Panc1 (cell line): ENCODE measurements at regions not wholly inside any gene's neighbourhood (a gene's known extent, or its start where the extent isn't known, plus 50 kb on each side); places are given as distances from the start of the nearest gene placed in this dataset.

ENCODE experiments used
- CTCF ChIP-seq: fragments of 450-650 bp; IDR thresholded peaks from 2 replicates; pipeline ENCODE4 v1.5.1; 2017; ENCODE audit warnings: mild to moderate bottlenecking
- SIN3A ChIP-seq: IDR thresholded peaks from 2 replicates; pipeline ENCODE4 v1.6.1; 2012; ENCODE audit warnings: low read depth, mild to moderate bottlenecking, low read length, moderate library complexity, borderline replicate concordance; ENCODE audit not compliant: insufficient read depth

DNA sequence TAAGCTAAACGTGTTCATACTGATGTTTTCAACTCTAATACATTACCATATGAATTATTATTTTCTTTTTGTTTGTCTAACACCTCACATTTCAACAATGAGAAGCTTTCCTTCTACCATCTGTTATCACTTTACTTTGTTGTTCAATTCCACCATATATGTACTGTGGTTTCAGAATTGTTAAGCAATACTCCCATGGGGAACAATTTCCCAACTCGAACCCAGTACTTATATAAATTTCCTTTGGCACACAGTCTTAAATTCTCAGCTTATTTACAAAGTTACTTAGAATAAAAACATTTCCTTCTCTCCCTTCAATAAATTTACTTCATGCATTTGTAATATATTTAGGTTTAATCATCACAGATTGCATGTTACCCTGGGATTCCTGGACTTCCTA, 1764.4 kb downstream of the OTOL1 start:
- no peak for TF ChIP-seq SIN3A
- TF ChIP-seq CTCF: no peak
